RPMI7951 (cell line): ENCODE measurements at regions not wholly inside any gene's neighbourhood (a gene's known extent, or its start where the extent isn't known, plus 50 kb on each side); places are given as distances from the start of the nearest gene placed in this dataset.
"Not testable (repeated sequence)": the region's sequence is repeated elsewhere in the genome, so short reads cannot be mapped to it uniquely, and the experiment has no call there.

Experiments used
- DNase-seq: peaks from one replicate; pipeline ENCODE4 v3.0.0-alpha.2; 2012; ENCODE audit warnings: low read depth

GRCh38 chr2:14752295-14752694 lies 119.8 kb downstream of the LRATD1 start:
- DNase-seq, result no peak

- peak; percentile 23 for DNase-seq
Observed at GRCh38 chr2:14756122-14756541, 123.6 kb downstream of the LRATD1 start.

- peak; percentile 81 for DNase-seq
Observed at GRCh38 chr2:14756981-14757657, 124.6 kb downstream of the LRATD1 start.

GRCh38 chr2:14759082-14759481 lies 126.6 kb downstream of the LRATD1 start:
- no peak for DNase-seq

- DNase-seq, result no peak
Observed at GRCh38 chr2:14760169-14760568, 127.7 kb downstream of the LRATD1 start.

- no peak for DNase-seq
Observed at GRCh38 chr2:14761118-14761517, 128.6 kb downstream of the LRATD1 start.

GRCh38 chr2:14773696-14774095 lies 141.2 kb downstream of the LRATD1 start:
- DNase-seq, result no peak

GRCh38 chr2:14774436-14774968 lies 142.0 kb downstream of the LRATD1 start:
- no peak for DNase-seq

GRCh38 chr2:14776216-14776615 lies 143.7 kb downstream of the LRATD1 start:
- DNase-seq, result no peak

GRCh38 chr2:14778015-14778414 lies 145.5 kb downstream of the LRATD1 start:
- peak; percentile 16 for DNase-seq

- DNase-seq, result no peak
Observed at GRCh38 chr2:14779252-14779651, 146.7 kb downstream of the LRATD1 start.

GRCh38 chr2:14781142-14781541 lies 148.6 kb downstream of the LRATD1 start:
- no peak for DNase-seq

- DNase-seq, result not testable (repeated sequence)
Observed at GRCh38 chr2:14788814-14789213, 156.3 kb downstream of the LRATD1 start.

- no peak for DNase-seq
Observed at GRCh38 chr2:14790041-14790640, 157.6 kb downstream of the LRATD1 start.

- no peak for DNase-seq
Observed at GRCh38 chr2:14803994-14804393, 171.5 kb downstream of the LRATD1 start.

- no peak for DNase-seq
Observed at GRCh38 chr2:14804902-14805301, 172.4 kb downstream of the LRATD1 start.

GRCh38 chr2:14806613-14807012 lies 174.1 kb downstream of the LRATD1 start:
- DNase-seq, result no peak

- no peak for DNase-seq
Observed at GRCh38 chr2:14815201-14815600, 182.7 kb downstream of the LRATD1 start.

GRCh38 chr2:14816069-14817060 lies 183.8 kb downstream of the LRATD1 start:
- no peak for DNase-seq

GRCh38 chr2:14817848-14818247 lies 185.3 kb downstream of the LRATD1 start:
- no peak for DNase-seq

- DNase-seq, result no peak
Observed at GRCh38 chr2:14826518-14826917, 194.0 kb downstream of the LRATD1 start.
